HL-60 (cell line): ENCODE measurements at regions not wholly inside any gene's neighbourhood (a gene's known extent, or its start where the extent isn't known, plus 50 kb on each side); places are given as distances from the start of the nearest gene placed in this dataset.

Experiments used
- DNase-seq, 2 experiments: peaks; one replicate each; pipeline ENCODE4 v3.0.0-alpha.2; 2010 to 2020; ENCODE audit warnings: low read depth in 1 of 2, low spot score in 1 of 2
- H3K27ac ChIP-seq: fragments of 250-450 bp; sonication (Bioruptor Pico); replicated peaks from 2 replicates; pipeline ENCODE4 v1.5.1; 2020; ENCODE audit warnings: mild to moderate bottlenecking, moderate library complexity
- H3K27me3 ChIP-seq: fragments of 250-450 bp; sonication (Bioruptor Pico); 2 replicates; pipeline ENCODE4 v1.5.1; 2021; ENCODE audit warnings: mild to moderate bottlenecking, moderate library complexity; ENCODE audit not compliant: insufficient read depth, poor library complexity, severe bottlenecking
- H3K4me3 ChIP-seq: replicated peaks from 2 replicates; pipeline ENCODE4 v1.5.1; 2011; ENCODE audit warnings: mild to moderate bottlenecking, control low read depth, low read length; ENCODE audit not compliant: insufficient read depth
- CTCF ChIP-seq: IDR thresholded peaks from one replicate; pipeline ENCODE4 v1.5.1; 2011; ENCODE audit warnings: low read length, control low read depth, inconsistent platforms; ENCODE audit not compliant: insufficient read depth
- GABPA ChIP-seq: IDR thresholded peaks from 2 replicates; pipeline ENCODE4 v1.6.1; 2012; ENCODE audit warnings: low read depth
- POLR2AphosphoS5 ChIP-seq: IDR thresholded peaks from 2 replicates; pipeline ENCODE4 v1.6.1; 2012; ENCODE audit warnings: low read depth
- REST ChIP-seq: IDR thresholded peaks from 2 replicates; pipeline ENCODE4 v1.6.1; 2012; ENCODE audit warnings: low read depth; ENCODE audit not compliant: insufficient replicate concordance
- SPI1 ChIP-seq: IDR thresholded peaks from 2 replicates; pipeline ENCODE4 v1.6.1; 2012; ENCODE audit warnings: low read depth, mild to moderate bottlenecking, borderline replicate concordance

GRCh38 chr7:126202177-126202576 is 1050.6 kb downstream of the GRM8 start:
- Histone ChIP-seq H3K4me3 (no peak overlapping the region), H3K27ac (no peak overlapping the region), H3K27me3 (no peaks in the 10 kb centered on the region)
- DNase-seq: no peak
- TF ChIP-seq CTCF (no peak), POLR2AphosphoS5 (no peak), GABPA (no peak), SPI1 (no peak), REST (no peak)

- Histone ChIP-seq H3K27ac (no peak overlapping the region), H3K4me3 (no peak overlapping the region), H3K27me3 (no peaks in the 10 kb centered on the region)
- TF ChIP-seq REST (no peak), POLR2AphosphoS5 (no peak), GABPA (no peak), SPI1 (no peak), CTCF (no peak)
- DNase-seq: no peak
Observed at GRCh38 chr7:126185959-126186580, 1066.7 kb downstream of the GRM8 start.

GRCh38 chr7:126179916-126180315 is 1072.8 kb downstream of the GRM8 start:
- TF ChIP-seq POLR2AphosphoS5: no peak
- TF ChIP-seq CTCF: no peak
- no peak for TF ChIP-seq REST
- TF ChIP-seq SPI1: no peak
- TF ChIP-seq GABPA: no peak
- Histone ChIP-seq H3K27me3 (no peaks in the 10 kb centered on the region), H3K4me3 (no peak overlapping the region), H3K27ac (no peak overlapping the region)
- DNase-seq: no peak
